IMR-90 (cell line): ENCODE measurements at regions not wholly inside any gene's neighbourhood (a gene's known extent, or its start where the extent isn't known, plus 50 kb on each side); places are given as distances from the start of the nearest gene placed in this dataset.

Source experiments
- ATAC-seq: fragments of 200-7000 bp; cut with Tn5 transposase; 2 replicates; pipeline ENCODE4 v1.9.1; 2020; ENCODE audit warnings: low read depth, mild to moderate bottlenecking, moderate library complexity
- BruUV-seq: library from RNA; stranded (reverse); fragments of 400-500 nt; replicated peaks from 2 replicates; lab custom pipeline; 2021; lab: Mats Ljungman, UMichigan
- CTCF ChIA-PET: fragments of 300-600 bp; formaldehyde crosslinking; extraction: SDS; loops from one replicate; lab custom pipeline; 2021; ENCODE audit warnings: antibody characterized with exemption; lab: Yijun Ruan, JAX
- POLR2A ChIA-PET: fragments of 300-600 bp; sonication (Branson Sonifier 250); formaldehyde crosslinking; loops from one replicate; lab custom pipeline; 2022; ENCODE audit warnings: antibody characterized with exemption; ENCODE audit not compliant: unreplicated experiment; lab: Charles Lee
- DNase-seq: peaks from one replicate; pipeline ENCODE4 v3.0.0; 2013
- H2AFZ ChIP-seq: replicated peaks from 2 replicates; pipeline ENCODE3; 2013; ENCODE audit warnings: low read length, mild to moderate bottlenecking; ENCODE audit not compliant: poor library complexity
- H2AK5ac ChIP-seq: 2 replicates; pipeline ENCODE4 v1.6.1; 2013; ENCODE audit warnings: low read depth, low read length, inconsistent platforms
- H2AK9ac ChIP-seq: replicated peaks from 2 replicates; pipeline ENCODE3; 2013; ENCODE audit warnings: mild to moderate bottlenecking, low read depth, low read length, moderate library complexity; ENCODE audit not compliant: poor library complexity
- H2BK120ac ChIP-seq: 2 replicates; pipeline ENCODE4 v1.6.1; 2013; ENCODE audit warnings: low read depth, low read length, inconsistent platforms
- H2BK15ac ChIP-seq: 3 replicates; pipeline ENCODE4 v1.6.1; 2013; ENCODE audit warnings: low read depth, low read length, inconsistent platforms
- H2BK20ac ChIP-seq: 2 replicates; pipeline ENCODE4 v1.6.1; 2013; ENCODE audit warnings: low read depth, mild to moderate bottlenecking, inconsistent platforms, low read length, moderate library complexity
- H2BK5ac ChIP-seq: 2 replicates; pipeline ENCODE4 v1.6.1; 2013; ENCODE audit warnings: mild to moderate bottlenecking, low read depth, low read length, inconsistent platforms; ENCODE audit not compliant: poor library complexity, severe bottlenecking
- H3K14ac ChIP-seq: replicated peaks from 2 replicates; pipeline ENCODE4 v1.6.1; 2013; ENCODE audit warnings: low read depth, low read length, inconsistent platforms
- H3K18ac ChIP-seq: 2 replicates; pipeline ENCODE4 v1.6.1; 2013; ENCODE audit warnings: low read depth, low read length, control low read depth
- H3K23ac ChIP-seq: 2 replicates; pipeline ENCODE4 v1.6.1; 2013; ENCODE audit warnings: low read depth, low read length, inconsistent platforms
- H3K27ac ChIP-seq: 2 replicates; pipeline ENCODE4 v1.5.1; 2013; ENCODE audit warnings: mild to moderate bottlenecking, control low read depth, low read length; ENCODE audit not compliant: insufficient read depth
- H3K27me3 ChIP-seq: 2 replicates; pipeline ENCODE4 v1.6.1; 2013; ENCODE audit warnings: low read length; ENCODE audit not compliant: control insufficient read depth, insufficient read depth
- H3K36me3 ChIP-seq: 2 replicates; pipeline ENCODE4 v1.6.1; 2013; ENCODE audit warnings: low read length, mixed read lengths; ENCODE audit not compliant: control insufficient read depth, insufficient read depth
- H3K4ac ChIP-seq: 2 replicates; pipeline ENCODE4 v1.6.1; 2013; ENCODE audit warnings: low read depth, low read length, inconsistent platforms
- H3K4me1 ChIP-seq: 2 replicates; pipeline ENCODE4 v1.6.1; 2013; ENCODE audit warnings: low read length, mixed read lengths; ENCODE audit not compliant: control insufficient read depth, insufficient read depth
- H3K4me2 ChIP-seq: 2 replicates; pipeline ENCODE4 v1.6.1; 2013; ENCODE audit warnings: low read depth, mild to moderate bottlenecking, control low read depth, low read length, moderate library complexity
- H3K4me3 ChIP-seq: 2 replicates; pipeline ENCODE4 v1.5.1; 2013; ENCODE audit warnings: low read depth, mild to moderate bottlenecking, control low read depth, low read length, moderate library complexity; ENCODE audit not compliant: insufficient read depth
- H3K56ac ChIP-seq: 2 replicates; pipeline ENCODE4 v1.6.1; 2013; ENCODE audit warnings: low read length, inconsistent platforms; ENCODE audit not compliant: insufficient read depth; ENCODE audit errors: extremely low read depth
- H3K79me1 ChIP-seq, 2 experiments: 2 replicates each; pipeline ENCODE4 v1.6.1; 2013; ENCODE audit warnings: low read length in 2 of 2, inconsistent platforms in 1 of 2, low read depth in 1 of 2
- H3K9ac ChIP-seq: 2 replicates; pipeline ENCODE4 v1.6.1; 2013; ENCODE audit warnings: low read depth, low read length, control low read depth
- H3K9me1 ChIP-seq: 2 replicates; pipeline ENCODE4 v1.6.1; 2013; ENCODE audit warnings: low read length, inconsistent platforms; ENCODE audit not compliant: insufficient read depth
- H3K9me3 ChIP-seq: 2 replicates; pipeline ENCODE4 v1.6.1; 2013; ENCODE audit warnings: low read length; ENCODE audit not compliant: control insufficient read depth, insufficient read depth
- H4K20me1 ChIP-seq: 2 replicates; pipeline ENCODE4 v1.6.1; 2013; ENCODE audit warnings: low read length, inconsistent platforms; ENCODE audit not compliant: insufficient read depth
- H4K5ac ChIP-seq: 2 replicates; pipeline ENCODE4 v1.6.1; 2013; ENCODE audit warnings: mild to moderate bottlenecking, low read depth, low read length, control low read depth
- H4K8ac ChIP-seq, 2 experiments: 2 replicates each; pipeline ENCODE4 v1.6.1; 2013; ENCODE audit warnings: low read depth in 2 of 2, low read length in 2 of 2, control low read depth in 1 of 2, inconsistent platforms in 1 of 2
- H4K91ac ChIP-seq: 2 replicates; pipeline ENCODE4 v1.6.1; 2013; ENCODE audit warnings: low read depth, low read length, inconsistent platforms; ENCODE audit not compliant: insufficient read depth
- BHLHE40 ChIP-seq: fragments of 150-350 bp; IDR thresholded peaks from 2 replicates; pipeline ENCODE4 v1.6.1; 2016; ENCODE audit warnings: mild to moderate bottlenecking, low read depth, low read length
- MAFK ChIP-seq: IDR thresholded peaks from 2 replicates; pipeline ENCODE4 v1.6.1; 2012; ENCODE audit warnings: low read depth, low read length, improper control_type of control experiment
- MAZ ChIP-seq: IDR thresholded peaks from 2 replicates; pipeline ENCODE4 v1.6.1; 2012; ENCODE audit warnings: low read depth, mild to moderate bottlenecking, low read length, improper control_type of control experiment, moderate library complexity, borderline replicate concordance
- MXI1 ChIP-seq: IDR thresholded peaks from 2 replicates; pipeline ENCODE4 v1.6.1; 2012; ENCODE audit warnings: low read depth, mild to moderate bottlenecking, low read length, moderate library complexity, borderline replicate concordance
- NFE2L2 ChIP-seq: fragments of 150-350 bp; IDR thresholded peaks from 2 replicates; pipeline ENCODE4 v1.6.1; 2016; ENCODE audit warnings: low read depth, mild to moderate bottlenecking, low read length
- POLR2A ChIP-seq: IDR thresholded peaks from 2 replicates; pipeline ENCODE4 v1.6.1; 2012; ENCODE audit warnings: mild to moderate bottlenecking, low read depth, low read length
- RCOR1 ChIP-seq: IDR thresholded peaks from 2 replicates; pipeline ENCODE4 v1.6.1; 2012; ENCODE audit warnings: mild to moderate bottlenecking, low read length, improper control_type of control experiment; ENCODE audit not compliant: insufficient replicate concordance
- RFX5 ChIP-seq: IDR thresholded peaks from 2 replicates; pipeline ENCODE4 v1.8.0; 2012; ENCODE audit warnings: low read depth, mild to moderate bottlenecking, low read length, moderate library complexity
- WGBS, 2 experiments: methylation state at CpG; one replicate each; pipeline versions ENCODE4 v1.1.5 to v1.1.7; 2013; ENCODE audit warnings: missing lambda C conversion rate in 2 of 2; ENCODE audit not compliant: insufficient read length in 1 of 2; ENCODE audit errors: extremely low coverage in 2 of 2; 5-methylcytosine and 5-hydroxymethylcytosine counted together
- dilution Hi-C: fragments of 300-500 bp; cut with HindIII; formaldehyde crosslinking; loops from one replicate; pipeline ENCODE4 v1.14.3; 2018; ENCODE audit warnings: low sequenced_read_pairs; ENCODE audit not compliant: unreplicated experiment
- in situ Hi-C: fragments of 300-500 bp; cut with MboI; formaldehyde crosslinking; loops from 3 replicates; pipeline ENCODE4 v1.14.3; 2019; ENCODE audit warnings: low sequenced_read_pairs, inconsistent platforms, mixed read lengths
- intact Hi-C: fragments of 100-400 bp; cut with micrococcal nuclease; formaldehyde crosslinking; loops from 2 replicates; pipeline ENCODE4 v1.10.0; 2022
- TF ChIP-seq, protein P1 (sequence below): conservative IDR thresholded peaks from 2 replicates; pipeline ENCODE4 v1.5.1; 2012; ENCODE audit warnings: mild to moderate bottlenecking, low read depth, low read length, improper control_type of control experiment
- TF ChIP-seq, protein P2 (sequence below): fragments of 150-350 bp; IDR thresholded peaks from 2 replicates; pipeline ENCODE4 v1.6.1; 2016; ENCODE audit warnings: low read depth, mild to moderate bottlenecking, low read length, moderate library complexity, borderline replicate concordance

DNA sequence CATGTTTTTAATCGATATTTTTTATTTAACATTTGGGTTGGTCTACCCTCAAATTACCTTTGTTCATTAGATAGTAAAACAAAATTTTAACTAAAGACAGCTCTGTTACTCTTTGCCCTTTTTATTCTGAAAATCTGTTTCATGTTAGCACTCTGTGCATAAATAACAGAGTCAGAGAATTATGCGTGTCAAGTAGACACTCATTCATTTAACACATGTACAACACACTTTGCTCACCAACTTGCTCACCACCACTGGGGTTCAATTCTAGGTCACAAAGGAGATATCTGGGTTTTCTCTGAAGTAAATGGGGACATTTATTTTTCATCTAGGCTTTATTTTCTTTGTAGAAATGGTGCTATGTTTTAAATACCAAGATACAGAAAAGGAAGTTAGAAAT is 457.4 kb upstream of the SEMA3D start:
- TF ChIP-seq RCOR1 (no peak), POLR2A (no peak), MAFK (no peak), MAZ (no peak), BHLHE40 (no peak), MXI1 (no peak), NFE2L2 (no peak), RFX5 (no peak)
- TF ChIP-seq, protein P1, sequence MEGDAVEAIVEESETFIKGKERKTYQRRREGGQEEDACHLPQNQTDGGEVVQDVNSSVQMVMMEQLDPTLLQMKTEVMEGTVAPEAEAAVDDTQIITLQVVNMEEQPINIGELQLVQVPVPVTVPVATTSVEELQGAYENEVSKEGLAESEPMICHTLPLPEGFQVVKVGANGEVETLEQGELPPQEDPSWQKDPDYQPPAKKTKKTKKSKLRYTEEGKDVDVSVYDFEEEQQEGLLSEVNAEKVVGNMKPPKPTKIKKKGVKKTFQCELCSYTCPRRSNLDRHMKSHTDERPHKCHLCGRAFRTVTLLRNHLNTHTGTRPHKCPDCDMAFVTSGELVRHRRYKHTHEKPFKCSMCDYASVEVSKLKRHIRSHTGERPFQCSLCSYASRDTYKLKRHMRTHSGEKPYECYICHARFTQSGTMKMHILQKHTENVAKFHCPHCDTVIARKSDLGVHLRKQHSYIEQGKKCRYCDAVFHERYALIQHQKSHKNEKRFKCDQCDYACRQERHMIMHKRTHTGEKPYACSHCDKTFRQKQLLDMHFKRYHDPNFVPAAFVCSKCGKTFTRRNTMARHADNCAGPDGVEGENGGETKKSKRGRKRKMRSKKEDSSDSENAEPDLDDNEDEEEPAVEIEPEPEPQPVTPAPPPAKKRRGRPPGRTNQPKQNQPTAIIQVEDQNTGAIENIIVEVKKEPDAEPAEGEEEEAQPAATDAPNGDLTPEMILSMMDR: no peak
- TF ChIP-seq, protein P2, sequence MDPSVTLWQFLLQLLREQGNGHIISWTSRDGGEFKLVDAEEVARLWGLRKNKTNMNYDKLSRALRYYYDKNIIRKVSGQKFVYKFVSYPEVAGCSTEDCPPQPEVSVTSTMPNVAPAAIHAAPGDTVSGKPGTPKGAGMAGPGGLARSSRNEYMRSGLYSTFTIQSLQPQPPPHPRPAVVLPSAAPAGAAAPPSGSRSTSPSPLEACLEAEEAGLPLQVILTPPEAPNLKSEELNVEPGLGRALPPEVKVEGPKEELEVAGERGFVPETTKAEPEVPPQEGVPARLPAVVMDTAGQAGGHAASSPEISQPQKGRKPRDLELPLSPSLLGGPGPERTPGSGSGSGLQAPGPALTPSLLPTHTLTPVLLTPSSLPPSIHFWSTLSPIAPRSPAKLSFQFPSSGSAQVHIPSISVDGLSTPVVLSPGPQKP: no peak
- H3K18ac ChIP-seq: no peak overlapping the region
- no peak overlapping the region for H2AFZ ChIP-seq
- no peak overlapping the region for H2BK20ac ChIP-seq
- ChIA-PET POLR2A (no interaction called here), CTCF (no interaction called here)
- H3K9ac ChIP-seq: no peak overlapping the region
- H4K91ac ChIP-seq: no peak overlapping the region
- no peaks in the 10 kb centered on the region for H3K9me1 ChIP-seq
- H3K4ac ChIP-seq: no peak overlapping the region
- H3K27me3 ChIP-seq: no peaks in the 10 kb centered on the region; the same call in 1 of the 2 replicates
- no peak overlapping the region for H3K4me2 ChIP-seq
- H3K9me3 ChIP-seq: no peaks in the 10 kb centered on the region
- H4K8ac ChIP-seq: no peak overlapping the region
- H2BK120ac ChIP-seq: no peak overlapping the region
- no peaks in the 10 kb centered on the region for H3K36me3 ChIP-seq
- no peak overlapping the region for H4K5ac ChIP-seq
- H2BK15ac ChIP-seq: no peak overlapping the region
- intact Hi-C loops: no loop called here
- no TSS peak for BruUV-seq
- H3K56ac ChIP-seq: no peak overlapping the region
- DNase-seq (no peak), ATAC-seq (no peak)
- in situ Hi-C loops: no loop called here
- H3K27ac ChIP-seq: no peak overlapping the region
- no peaks in the 10 kb centered on the region for H3K4me1 ChIP-seq
- no peak overlapping the region for H2AK9ac ChIP-seq
- no peak overlapping the region for H2AK5ac ChIP-seq
- H3K23ac ChIP-seq: no peak overlapping the region
- H3K79me1 ChIP-seq: no peaks in the 10 kb centered on the region
- H3K14ac ChIP-seq: no peak overlapping the region
- H4K20me1 ChIP-seq: no peaks in the 10 kb centered on the region
- H2BK5ac ChIP-seq: no peak overlapping the region
- dilution Hi-C loops: no loop called here
- no CpG with 5 or more reads among the region's 2 CpGs for WGBS, 2 experiments
- no peak overlapping the region for H3K4me3 ChIP-seq
